ENCODE measurements at regions not wholly inside any gene's neighbourhood (a gene's known extent, or its start where the extent isn't known, plus 50 kb on each side); places are given as distances from the start of the nearest gene placed in this dataset.

DNA sequence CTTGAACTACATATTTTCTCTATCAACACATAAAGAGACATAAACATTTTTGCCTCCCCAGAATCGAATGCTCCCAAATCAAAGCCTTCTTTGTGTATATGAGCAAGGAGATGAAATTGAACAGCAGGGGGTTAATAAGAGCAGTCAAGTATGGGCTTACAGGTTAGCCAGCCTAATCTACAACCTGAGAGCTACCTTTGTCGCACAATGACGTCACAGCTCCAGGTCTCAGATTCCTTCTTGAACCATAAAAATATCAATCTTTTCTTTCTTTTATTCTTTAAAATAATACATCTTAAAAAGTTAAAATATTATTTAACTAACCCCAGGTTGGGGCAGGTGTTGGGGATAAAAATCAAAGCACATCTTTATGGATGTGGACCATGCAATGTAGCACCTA is 482.9 kb upstream of the CDH11 start:
- WGBS (ENCODE audit: low lambda C conversion rate, missing lambda C conversion rate): 89% methylated on average over 3 of the region's 3 CpGs
- Histone ChIP-seq H2AFZ (no peak overlapping the region), H3K36me3 (replicated peaks; ENCODE audit: insufficient read depth, low read depth) (no peaks in the 10 kb centered on the region), H3K79me2 (no peaks in the 10 kb centered on the region), H3K27me3 (no peaks in the 10 kb centered on the region), H3K9me2 (replicated peaks; ENCODE audit: insufficient read depth) (no peaks in the 10 kb centered on the region), H3K27ac (no peak overlapping the region), H4K20me1 (ENCODE audit: insufficient read depth, poor library complexity, severe bottlenecking) (no peaks in the 10 kb centered on the region), H3K9me3 (ENCODE audit: low read depth) (no peaks in the 10 kb centered on the region), H3K4me3 (no peak overlapping the region), H3K4me2 (no peak overlapping the region), H3K4me1 (ENCODE audit: insufficient read depth) (no peaks in the 10 kb centered on the region)
- TF ChIP-seq EZH2phosphoT487 (IDR thresholded peaks at IDR 0.05; ENCODE audit: low read depth, severe bottlenecking, unreplicated experiment) (no peak), CTCF (IDR thresholded peaks at IDR 0.05; ENCODE audit: poor library complexity) (no peak), EZH2 (IDR thresholded peaks at IDR 0.05; ENCODE audit: borderline replicate concordance) (no peak)
- no peak for DNase-seq (ENCODE audit: low spot score)

- no peak overlapping the region for H3K4me3 ChIP-seq
- TF ChIP-seq EZH2 (IDR thresholded peaks at IDR 0.05; ENCODE audit: borderline replicate concordance): no peak
- no peak for TF ChIP-seq CTCF (IDR thresholded peaks at IDR 0.05; ENCODE audit: poor library complexity)
- TF ChIP-seq EZH2phosphoT487 (IDR thresholded peaks at IDR 0.05; ENCODE audit: low read depth, severe bottlenecking, unreplicated experiment): no peak
- no peaks in the 10 kb centered on the region for H3K4me1 ChIP-seq (ENCODE audit: insufficient read depth)
- no peak for DNase-seq (ENCODE audit: low spot score)
- no peak overlapping the region for H3K4me2 ChIP-seq
- no peaks in the 10 kb centered on the region for H3K36me3 ChIP-seq (replicated peaks; ENCODE audit: insufficient read depth, low read depth)
- H3K79me2 ChIP-seq: no peaks in the 10 kb centered on the region
- 87% methylated on average over 3 of the region's 3 CpGs for WGBS (ENCODE audit: low lambda C conversion rate, missing lambda C conversion rate)
- H3K9me2 ChIP-seq (replicated peaks; ENCODE audit: insufficient read depth): no peaks in the 10 kb centered on the region
- H4K20me1 ChIP-seq (ENCODE audit: insufficient read depth, poor library complexity, severe bottlenecking): no peaks in the 10 kb centered on the region
- no peak overlapping the region for H3K27ac ChIP-seq
- H2AFZ ChIP-seq: no peak overlapping the region
- no peaks in the 10 kb centered on the region for H3K9me3 ChIP-seq (ENCODE audit: low read depth)
- H3K27me3 ChIP-seq: no peaks in the 10 kb centered on the region
Measured at GRCh38 chr16:65601781-65602180, 479.9 kb upstream of the CDH11 start.

- no peak for DNase-seq (ENCODE audit: low spot score)
- WGBS (ENCODE audit: low lambda C conversion rate, missing lambda C conversion rate): 89% methylated on average over 3 of the region's 3 CpGs
- no peak for TF ChIP-seq EZH2 (IDR thresholded peaks at IDR 0.05; ENCODE audit: borderline replicate concordance)
- TF ChIP-seq CTCF (IDR thresholded peaks at IDR 0.05; ENCODE audit: poor library complexity): no peak
- TF ChIP-seq EZH2phosphoT487 (IDR thresholded peaks at IDR 0.05; ENCODE audit: low read depth, severe bottlenecking, unreplicated experiment): no peak
Measured at GRCh38 chr16:65600629-65601028, 478.8 kb upstream of the CDH11 start.

GRCh38 chr16:65600046-65600445 is 478.2 kb upstream of the CDH11 start:
- H3K79me2 ChIP-seq: no peaks in the 10 kb centered on the region
- no peak overlapping the region for H2AFZ ChIP-seq
- no peaks in the 10 kb centered on the region for H3K9me3 ChIP-seq (ENCODE audit: low read depth)
- H4K20me1 ChIP-seq (ENCODE audit: insufficient read depth, poor library complexity, severe bottlenecking): no peaks in the 10 kb centered on the region
- H3K36me3 ChIP-seq (replicated peaks; ENCODE audit: insufficient read depth, low read depth): no peaks in the 10 kb centered on the region
- no peak overlapping the region for H3K4me3 ChIP-seq
- H3K9me2 ChIP-seq (replicated peaks; ENCODE audit: insufficient read depth): no peaks in the 10 kb centered on the region
- no peak for DNase-seq (ENCODE audit: low spot score)
- TF ChIP-seq EZH2phosphoT487 (IDR thresholded peaks at IDR 0.05; ENCODE audit: low read depth, severe bottlenecking, unreplicated experiment) (no peak), CTCF (IDR thresholded peaks at IDR 0.05; ENCODE audit: poor library complexity) (no peak), EZH2 (IDR thresholded peaks at IDR 0.05; ENCODE audit: borderline replicate concordance) (no peak)
- WGBS (ENCODE audit: low lambda C conversion rate, missing lambda C conversion rate): 75% methylated on average over 4 of the region's 4 CpGs
- H3K4me1 ChIP-seq (ENCODE audit: insufficient read depth): no peaks in the 10 kb centered on the region
- no peaks in the 10 kb centered on the region for H3K27me3 ChIP-seq
- no peak overlapping the region for H3K4me2 ChIP-seq
- H3K27ac ChIP-seq: no peak overlapping the region

More at GRCh38 chr16:65600629-65601028, 478.8 kb upstream of the CDH11 start:
- no peaks in the 10 kb centered on the region for H3K9me3 ChIP-seq (ENCODE audit: low read depth)
- H3K4me2 ChIP-seq: no peak overlapping the region
- no peak overlapping the region for H2AFZ ChIP-seq
- no peaks in the 10 kb centered on the region for H3K9me2 ChIP-seq (replicated peaks; ENCODE audit: insufficient read depth)
- H3K4me1 ChIP-seq (ENCODE audit: insufficient read depth): no peaks in the 10 kb centered on the region
- H3K4me3 ChIP-seq: no peak overlapping the region
- no peaks in the 10 kb centered on the region for H3K27me3 ChIP-seq
- no peak overlapping the region for H3K27ac ChIP-seq
- no peaks in the 10 kb centered on the region for H3K79me2 ChIP-seq
- H4K20me1 ChIP-seq (ENCODE audit: insufficient read depth, poor library complexity, severe bottlenecking): no peaks in the 10 kb centered on the region
- no peaks in the 10 kb centered on the region for H3K36me3 ChIP-seq (replicated peaks; ENCODE audit: insufficient read depth, low read depth)
